HFFc6 (cell line): ENCODE measurements at regions not wholly inside any gene's neighbourhood (a gene's known extent, or its start where the extent isn't known, plus 50 kb on each side); places are given as distances from the start of the nearest gene placed in this dataset.

Experiments used
- DNase-seq: peaks from one replicate; pipeline ENCODE4 v3.0.0-alpha.2; 2018
- H3K27ac Mint-ChIP-seq: 2 replicates; pipeline ENCODE4 v1.8.0; 2020; ENCODE audit warnings: mild to moderate bottlenecking, mixed read lengths
- H3K27me3 Mint-ChIP-seq: 2 replicates; pipeline ENCODE4 v1.8.0; 2021; ENCODE audit warnings: mild to moderate bottlenecking, moderate library complexity, mixed read lengths; ENCODE audit not compliant: insufficient read depth
- H3K36me3 Mint-ChIP-seq: 2 replicates; pipeline ENCODE4 v1.8.0; 2021; ENCODE audit warnings: low read depth, mixed read lengths
- H3K4me1 Mint-ChIP-seq: 2 replicates; pipeline ENCODE4 v1.8.0; 2020; ENCODE audit warnings: low read depth, mixed read lengths
- H3K4me3 Mint-ChIP-seq: 2 replicates; pipeline ENCODE4 v1.8.0; 2020; ENCODE audit warnings: mild to moderate bottlenecking, moderate library complexity, mixed read lengths
- H3K9me3 Mint-ChIP-seq: 2 replicates; pipeline ENCODE4 v1.8.0; 2020; ENCODE audit warnings: mild to moderate bottlenecking, mixed read lengths
- TF ChIP-seq, protein P1 (sequence below): fragments of 200-600 bp; sonication (generic); IDR thresholded peaks from 2 replicates; pipeline ENCODE4 v1.5.0; 2021; ENCODE audit warnings: antibody characterized with exemption, mild to moderate bottlenecking

DNA sequence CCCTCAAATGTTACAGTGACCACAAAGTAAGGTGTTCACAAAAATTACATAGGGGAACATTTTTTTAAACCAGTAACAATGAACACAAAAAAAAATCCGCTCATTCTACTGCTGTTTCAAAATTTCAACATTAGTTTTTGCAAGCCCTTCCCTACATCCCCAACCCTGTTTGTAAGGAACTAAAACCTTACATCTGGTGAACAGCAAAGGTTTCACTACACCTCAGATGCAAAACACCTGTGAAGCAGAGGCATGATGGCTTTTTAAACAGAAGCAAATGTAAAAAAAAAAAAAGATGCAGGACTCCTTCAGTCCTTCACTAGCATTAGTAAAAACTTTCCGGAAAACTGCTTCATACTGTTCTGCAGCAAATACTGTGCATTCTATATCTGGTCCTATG lies 50.0 kb upstream of the API5 start:
- no peaks in the 10 kb centered on the region for H3K27me3 Mint-ChIP-seq
- H3K9me3 Mint-ChIP-seq: peaks cover 12% of the 10 kb centered on the region
- no peaks in the 10 kb centered on the region for H3K4me1 Mint-ChIP-seq
- no peak overlapping the region for H3K4me3 Mint-ChIP-seq
- no peak for DNase-seq
- H3K36me3 Mint-ChIP-seq: no peaks in the 10 kb centered on the region
- TF ChIP-seq, protein P1, sequence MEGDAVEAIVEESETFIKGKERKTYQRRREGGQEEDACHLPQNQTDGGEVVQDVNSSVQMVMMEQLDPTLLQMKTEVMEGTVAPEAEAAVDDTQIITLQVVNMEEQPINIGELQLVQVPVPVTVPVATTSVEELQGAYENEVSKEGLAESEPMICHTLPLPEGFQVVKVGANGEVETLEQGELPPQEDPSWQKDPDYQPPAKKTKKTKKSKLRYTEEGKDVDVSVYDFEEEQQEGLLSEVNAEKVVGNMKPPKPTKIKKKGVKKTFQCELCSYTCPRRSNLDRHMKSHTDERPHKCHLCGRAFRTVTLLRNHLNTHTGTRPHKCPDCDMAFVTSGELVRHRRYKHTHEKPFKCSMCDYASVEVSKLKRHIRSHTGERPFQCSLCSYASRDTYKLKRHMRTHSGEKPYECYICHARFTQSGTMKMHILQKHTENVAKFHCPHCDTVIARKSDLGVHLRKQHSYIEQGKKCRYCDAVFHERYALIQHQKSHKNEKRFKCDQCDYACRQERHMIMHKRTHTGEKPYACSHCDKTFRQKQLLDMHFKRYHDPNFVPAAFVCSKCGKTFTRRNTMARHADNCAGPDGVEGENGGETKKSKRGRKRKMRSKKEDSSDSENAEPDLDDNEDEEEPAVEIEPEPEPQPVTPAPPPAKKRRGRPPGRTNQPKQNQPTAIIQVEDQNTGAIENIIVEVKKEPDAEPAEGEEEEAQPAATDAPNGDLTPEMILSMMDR: no peak
- H3K27ac Mint-ChIP-seq: no peak overlapping the region
